NT2/D1 (cell line): ENCODE measurements at regions not wholly inside any gene's neighbourhood (a gene's known extent, or its start where the extent isn't known, plus 50 kb on each side); places are given as distances from the start of the nearest gene placed in this dataset.

Experiments
- SUZ12 ChIP-seq: IDR thresholded peaks from 2 replicates; pipeline ENCODE4 v1.6.1; 2011; ENCODE audit not compliant: insufficient read length, insufficient read depth; ENCODE audit errors: extremely low read depth
- YY1 ChIP-seq: IDR thresholded peaks from 2 replicates; pipeline ENCODE4 v1.6.1; 2011; ENCODE audit not compliant: insufficient read length, insufficient read depth
- ZNF274 ChIP-seq: IDR thresholded peaks from 2 replicates; pipeline ENCODE4 v1.6.1; 2011; ENCODE audit warnings: mild to moderate bottlenecking, low read depth, low read length

GRCh38 chr2:146417942-146418341, 1426.9 kb upstream of the ACVR2A start:
- no peak for TF ChIP-seq SUZ12
- TF ChIP-seq YY1, result no peak
- TF ChIP-seq ZNF274, result no peak
